Prostate gland (tissue), 2 donors: ENCODE measurements at regions not wholly inside any gene's neighbourhood (a gene's known extent, or its start where the extent isn't known, plus 50 kb on each side); places are given as distances from the start of the nearest gene placed in this dataset.

Experiments used
- POLR2A ChIP-seq: fragments of 450-650 bp; IDR thresholded peaks from one replicate; pipeline ENCODE4 v1.6.1; 2016; ENCODE audit warnings: antibody characterized with exemption, mild to moderate bottlenecking
- POLR2AphosphoS5 ChIP-seq: sonication (generic); formaldehyde crosslinking; IDR thresholded peaks from one replicate; pipeline ENCODE4 v1.6.1; 2017; ENCODE audit warnings: antibody characterized with exemption
- TF ChIP-seq, protein P1 (sequence below), 4 experiments: fragments of 200-600 bp in 2 of 4; fragments of 450-650 bp in 2 of 4; sonication (generic) in 2 of 4; IDR thresholded peaks; 1 replicate in 3 of 4; 2 replicates in 1 of 4; pipeline ENCODE4 v1.5.1; 2016 to 2019; ENCODE audit warnings: antibody characterized with exemption in 4 of 4, mild to moderate bottlenecking in 2 of 4, moderate library complexity in 2 of 4

DNA sequence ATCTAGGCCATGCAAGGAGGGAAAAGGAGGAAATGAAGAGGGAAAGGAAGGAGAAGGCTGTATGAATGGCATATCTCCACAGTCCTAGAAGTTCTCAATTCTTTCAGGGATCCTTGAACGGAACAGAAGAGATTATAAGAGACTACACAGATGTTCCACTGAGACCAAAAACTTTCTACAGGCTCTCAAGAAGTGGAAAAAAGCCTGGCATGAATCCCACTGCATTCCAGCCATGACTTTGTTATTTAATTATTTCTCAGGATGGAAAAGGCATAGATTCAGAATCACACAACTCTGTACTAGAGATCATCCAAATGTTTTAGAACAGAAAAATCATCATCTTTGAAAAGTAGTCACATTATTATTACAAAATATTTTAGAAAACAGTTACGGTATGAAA, 131.7 kb upstream of the CDH20 start:
- TF ChIP-seq, protein P1, sequence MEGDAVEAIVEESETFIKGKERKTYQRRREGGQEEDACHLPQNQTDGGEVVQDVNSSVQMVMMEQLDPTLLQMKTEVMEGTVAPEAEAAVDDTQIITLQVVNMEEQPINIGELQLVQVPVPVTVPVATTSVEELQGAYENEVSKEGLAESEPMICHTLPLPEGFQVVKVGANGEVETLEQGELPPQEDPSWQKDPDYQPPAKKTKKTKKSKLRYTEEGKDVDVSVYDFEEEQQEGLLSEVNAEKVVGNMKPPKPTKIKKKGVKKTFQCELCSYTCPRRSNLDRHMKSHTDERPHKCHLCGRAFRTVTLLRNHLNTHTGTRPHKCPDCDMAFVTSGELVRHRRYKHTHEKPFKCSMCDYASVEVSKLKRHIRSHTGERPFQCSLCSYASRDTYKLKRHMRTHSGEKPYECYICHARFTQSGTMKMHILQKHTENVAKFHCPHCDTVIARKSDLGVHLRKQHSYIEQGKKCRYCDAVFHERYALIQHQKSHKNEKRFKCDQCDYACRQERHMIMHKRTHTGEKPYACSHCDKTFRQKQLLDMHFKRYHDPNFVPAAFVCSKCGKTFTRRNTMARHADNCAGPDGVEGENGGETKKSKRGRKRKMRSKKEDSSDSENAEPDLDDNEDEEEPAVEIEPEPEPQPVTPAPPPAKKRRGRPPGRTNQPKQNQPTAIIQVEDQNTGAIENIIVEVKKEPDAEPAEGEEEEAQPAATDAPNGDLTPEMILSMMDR (IDR thresholded peaks at IDR 0.05): no peak
- TF ChIP-seq POLR2AphosphoS5 (no peak), POLR2A (no peak)
